Lower leg skin (tissue), 3 donors: ENCODE measurements at regions not wholly inside any gene's neighbourhood (a gene's known extent, or its start where the extent isn't known, plus 50 kb on each side); places are given as distances from the start of the nearest gene placed in this dataset.

ENCODE experiments used
- POLR2A ChIP-seq, 2 donors: fragments of 450-650 bp; IDR thresholded peaks; one replicate each; pipeline ENCODE4 v1.6.1; 2016 to 2017; ENCODE audit warnings: antibody characterized with exemption in 2 of 2, mild to moderate bottlenecking in 1 of 2, moderate library complexity in 1 of 2
- TF ChIP-seq, protein P1 (sequence below), 3 donors: fragments of 450-650 bp; IDR thresholded peaks; one replicate each; pipeline ENCODE4 v1.5.1; 2016; ENCODE audit warnings: antibody characterized with exemption in 3 of 3, mild to moderate bottlenecking in 3 of 3, moderate library complexity in 2 of 3

DNA sequence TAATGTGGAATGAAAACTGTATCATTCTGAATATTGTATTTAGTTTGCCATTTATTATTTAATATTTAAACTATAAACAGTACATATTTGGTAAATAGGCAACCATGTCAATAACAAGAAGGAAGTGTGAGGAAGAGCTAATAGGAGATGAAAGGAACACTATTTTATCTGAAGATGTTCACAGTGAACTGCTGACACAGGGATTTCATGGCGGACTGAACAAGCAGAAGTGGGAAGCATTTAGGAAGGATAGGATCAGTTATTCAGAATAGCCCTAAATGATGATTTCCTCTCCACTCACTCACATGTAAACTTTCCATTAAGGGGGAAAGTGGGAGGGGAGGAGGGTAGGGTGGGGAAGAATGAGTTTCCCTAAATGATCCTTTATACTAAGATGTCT is 682.4 kb downstream of the TOX3 start:
- TF ChIP-seq, protein P1, sequence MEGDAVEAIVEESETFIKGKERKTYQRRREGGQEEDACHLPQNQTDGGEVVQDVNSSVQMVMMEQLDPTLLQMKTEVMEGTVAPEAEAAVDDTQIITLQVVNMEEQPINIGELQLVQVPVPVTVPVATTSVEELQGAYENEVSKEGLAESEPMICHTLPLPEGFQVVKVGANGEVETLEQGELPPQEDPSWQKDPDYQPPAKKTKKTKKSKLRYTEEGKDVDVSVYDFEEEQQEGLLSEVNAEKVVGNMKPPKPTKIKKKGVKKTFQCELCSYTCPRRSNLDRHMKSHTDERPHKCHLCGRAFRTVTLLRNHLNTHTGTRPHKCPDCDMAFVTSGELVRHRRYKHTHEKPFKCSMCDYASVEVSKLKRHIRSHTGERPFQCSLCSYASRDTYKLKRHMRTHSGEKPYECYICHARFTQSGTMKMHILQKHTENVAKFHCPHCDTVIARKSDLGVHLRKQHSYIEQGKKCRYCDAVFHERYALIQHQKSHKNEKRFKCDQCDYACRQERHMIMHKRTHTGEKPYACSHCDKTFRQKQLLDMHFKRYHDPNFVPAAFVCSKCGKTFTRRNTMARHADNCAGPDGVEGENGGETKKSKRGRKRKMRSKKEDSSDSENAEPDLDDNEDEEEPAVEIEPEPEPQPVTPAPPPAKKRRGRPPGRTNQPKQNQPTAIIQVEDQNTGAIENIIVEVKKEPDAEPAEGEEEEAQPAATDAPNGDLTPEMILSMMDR (IDR thresholded peaks at IDR 0.05), result no peak
- TF ChIP-seq POLR2A (IDR thresholded peaks at IDR 0.05), result no peak
